ENCODE measurements at regions not wholly inside any gene's neighbourhood (a gene's known extent, or its start where the extent isn't known, plus 50 kb on each side); places are given as distances from the start of the nearest gene placed in this dataset.

GRCh38 chr2:78486565-78486964, 538.9 kb upstream of the REG3G start:
- no peak overlapping the region for H3K4me3 Mint-ChIP-seq (ENCODE audit: unreplicated experiment)
- no TSS peak for BruUV-seq (replicated peaks)
- CTCF ChIA-PET = no interaction called here

DNA sequence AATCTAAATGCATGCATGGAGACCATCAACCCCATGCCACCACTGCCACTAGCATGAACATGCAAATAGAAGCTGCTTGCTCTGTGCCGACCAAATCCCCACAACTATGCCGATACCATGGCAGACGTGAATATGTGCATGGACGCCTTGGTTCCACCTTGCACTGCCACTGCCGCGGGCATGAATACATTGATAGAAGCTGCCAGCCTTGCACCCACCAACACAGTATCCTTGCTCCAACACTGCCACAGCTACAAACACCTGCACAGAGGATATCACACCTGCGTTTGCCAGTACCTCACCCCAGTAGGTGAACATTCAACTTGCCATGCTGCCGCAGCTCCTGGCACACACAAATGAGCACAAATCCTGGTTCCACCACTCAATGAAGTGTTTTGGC, 527.4 kb upstream of the REG3G start:
- Histone ChIP-seq H3K36me3 (ENCODE audit: control insufficient read depth, insufficient read depth, low read length) (peaks cover 2% of the 10 kb centered on the region; the same call in 1 of the 2 replicates), H3K4me1 (no peaks in the 10 kb centered on the region), H3K9me3 (no peaks in the 10 kb centered on the region; the same call in none of the 2 replicates), H3K4me3 (ENCODE audit: low read depth, low read length) (no peak overlapping the region), H3K27me3 (replicated peaks; ENCODE audit: control insufficient read depth, insufficient read depth, low read length) (no peaks in the 10 kb centered on the region)
- DNase-seq = no peak
- Mint-ChIP-seq H3K9me3 (ENCODE audit: unreplicated experiment) (peaks cover 11% of the 10 kb centered on the region), H3K4me1 (ENCODE audit: low read depth, unreplicated experiment) (no peaks in the 10 kb centered on the region), H3K4me3 (ENCODE audit: unreplicated experiment) (no peak overlapping the region), H3K27me3 (ENCODE audit: insufficient read depth, unreplicated experiment) (no peaks in the 10 kb centered on the region), H3K27ac (ENCODE audit: unreplicated experiment) (no peak overlapping the region), H3K36me3 (ENCODE audit: insufficient read depth, unreplicated experiment) (peaks cover 17% of the 10 kb centered on the region)
- intact Hi-C loops (cut with micrococcal nuclease; ENCODE audit: unreplicated experiment) = no loop called here
- CTCF ChIA-PET = no interaction called here
- POLR2A ChIA-PET = no interaction called here
- no TSS peak for BruUV-seq (replicated peaks)
- TF ChIP-seq, protein P1, sequence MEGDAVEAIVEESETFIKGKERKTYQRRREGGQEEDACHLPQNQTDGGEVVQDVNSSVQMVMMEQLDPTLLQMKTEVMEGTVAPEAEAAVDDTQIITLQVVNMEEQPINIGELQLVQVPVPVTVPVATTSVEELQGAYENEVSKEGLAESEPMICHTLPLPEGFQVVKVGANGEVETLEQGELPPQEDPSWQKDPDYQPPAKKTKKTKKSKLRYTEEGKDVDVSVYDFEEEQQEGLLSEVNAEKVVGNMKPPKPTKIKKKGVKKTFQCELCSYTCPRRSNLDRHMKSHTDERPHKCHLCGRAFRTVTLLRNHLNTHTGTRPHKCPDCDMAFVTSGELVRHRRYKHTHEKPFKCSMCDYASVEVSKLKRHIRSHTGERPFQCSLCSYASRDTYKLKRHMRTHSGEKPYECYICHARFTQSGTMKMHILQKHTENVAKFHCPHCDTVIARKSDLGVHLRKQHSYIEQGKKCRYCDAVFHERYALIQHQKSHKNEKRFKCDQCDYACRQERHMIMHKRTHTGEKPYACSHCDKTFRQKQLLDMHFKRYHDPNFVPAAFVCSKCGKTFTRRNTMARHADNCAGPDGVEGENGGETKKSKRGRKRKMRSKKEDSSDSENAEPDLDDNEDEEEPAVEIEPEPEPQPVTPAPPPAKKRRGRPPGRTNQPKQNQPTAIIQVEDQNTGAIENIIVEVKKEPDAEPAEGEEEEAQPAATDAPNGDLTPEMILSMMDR (IDR thresholded peaks at IDR 0.05; ENCODE audit: insufficient read depth in 1 of 2, low read depth in 1 of 2, low read length in 1 of 2, severe bottlenecking in 1 of 2, unreplicated experiment in 1 of 2) = no peak

More at GRCh38 chr2:78486565-78486964, 538.9 kb upstream of the REG3G start:
- TF ChIP-seq, protein P1 (IDR thresholded peaks at IDR 0.05; ENCODE audit: insufficient read depth in 1 of 2, low read depth in 1 of 2, low read length in 1 of 2, severe bottlenecking in 1 of 2, unreplicated experiment in 1 of 2) = no peak
- Mint-ChIP-seq H3K36me3 (ENCODE audit: insufficient read depth, unreplicated experiment) (peaks cover 9% of the 10 kb centered on the region), H3K9me3 (ENCODE audit: unreplicated experiment) (no peaks in the 10 kb centered on the region), H3K4me1 (ENCODE audit: low read depth, unreplicated experiment) (no peaks in the 10 kb centered on the region), H3K27me3 (ENCODE audit: insufficient read depth, unreplicated experiment) (no peaks in the 10 kb centered on the region), H3K27ac (ENCODE audit: unreplicated experiment) (no peak overlapping the region)
- no peak overlapping the region for H3K4me3 ChIP-seq (ENCODE audit: low read depth, low read length)
- POLR2A ChIA-PET = no interaction called here
- no peak for DNase-seq
- intact Hi-C loops (cut with micrococcal nuclease; ENCODE audit: unreplicated experiment) = no loop called here
- H3K4me1 ChIP-seq = no peaks in the 10 kb centered on the region
- H3K36me3 ChIP-seq (ENCODE audit: control insufficient read depth, insufficient read depth, low read length) = no peaks in the 10 kb centered on the region; the same call in 1 of the 2 replicates
- H3K9me3 ChIP-seq = no peaks in the 10 kb centered on the region
- H3K27me3 ChIP-seq (replicated peaks; ENCODE audit: control insufficient read depth, insufficient read depth, low read length) = no peaks in the 10 kb centered on the region

GRCh38 chr2:78506301-78506700, 519.2 kb upstream of the REG3G start:
- Mint-ChIP-seq H3K27me3 (ENCODE audit: insufficient read depth, unreplicated experiment) (no peaks in the 10 kb centered on the region), H3K27ac (ENCODE audit: unreplicated experiment) (no peak overlapping the region), H3K4me1 (ENCODE audit: low read depth, unreplicated experiment) (no peaks in the 10 kb centered on the region), H3K9me3 (ENCODE audit: unreplicated experiment) (peaks cover 40% of the 10 kb centered on the region), H3K36me3 (ENCODE audit: insufficient read depth, unreplicated experiment) (peaks cover 16% of the 10 kb centered on the region), H3K4me3 (ENCODE audit: unreplicated experiment) (no peak overlapping the region)
- Histone ChIP-seq H3K4me1 (no peaks in the 10 kb centered on the region), H3K27me3 (replicated peaks; ENCODE audit: control insufficient read depth, insufficient read depth, low read length) (no peaks in the 10 kb centered on the region), H3K36me3 (ENCODE audit: control insufficient read depth, insufficient read depth, low read length) (no peaks in the 10 kb centered on the region; the same call in none of the 2 replicates), H3K9me3 (no peaks in the 10 kb centered on the region; the same call in none of the 2 replicates), H3K4me3 (ENCODE audit: low read depth, low read length) (no peak overlapping the region)
- POLR2A ChIA-PET = no interaction called here
- TF ChIP-seq, protein P1 (IDR thresholded peaks at IDR 0.05; ENCODE audit: insufficient read depth in 1 of 2, low read depth in 1 of 2, low read length in 1 of 2, severe bottlenecking in 1 of 2, unreplicated experiment in 1 of 2) = no peak
- BruUV-seq (replicated peaks) = no TSS peak
- CTCF ChIA-PET = no interaction called here
- no peak for DNase-seq
- intact Hi-C loops (cut with micrococcal nuclease; ENCODE audit: unreplicated experiment) = no loop called here
